DLD1 (cell line): ENCODE measurements at regions not wholly inside any gene's neighbourhood (a gene's known extent, or its start where the extent isn't known, plus 50 kb on each side); places are given as distances from the start of the nearest gene placed in this dataset.
"Not testable (repeated sequence)": the region's sequence is repeated elsewhere in the genome, so short reads cannot be mapped to it uniquely, and the experiment has no call there.

Experiments
- in situ Hi-C: cut with HindIII; loops from 2 replicates; pipeline ENCODE4 v1.10.0; 2017; ENCODE audit warnings: low sequenced_read_pairs

- in situ Hi-C loops: no loop called here
Observed at GRCh38 chr14:86780876-86781510, 1212.0 kb downstream of the GALC start.

GRCh38 chr14:86780461-86780860 lies 1212.5 kb downstream of the GALC start:
- in situ Hi-C loops: no loop called here

- in situ Hi-C loops: no loop called here
Observed at GRCh38 chr14:86779416-86779815, 1213.6 kb downstream of the GALC start.

- in situ Hi-C loops: no loop called here
Observed at GRCh38 chr14:86777963-86778602, 1214.9 kb downstream of the GALC start.

- in situ Hi-C loops: not testable (repeated sequence)
Observed at GRCh38 chr14:86775896-86776295, 1217.1 kb downstream of the GALC start.

- in situ Hi-C loops: no loop called here
Observed at GRCh38 chr14:86774916-86775315, 1218.1 kb downstream of the GALC start.

- in situ Hi-C loops: no loop called here
Observed at GRCh38 chr14:86772075-86772474, 1220.9 kb downstream of the GALC start.

GRCh38 chr14:86770186-86770585 lies 1222.8 kb downstream of the GALC start:
- in situ Hi-C loops: no loop called here

- in situ Hi-C loops: no loop called here
Observed at GRCh38 chr14:86766469-86766868, 1226.5 kb downstream of the GALC start.

GRCh38 chr14:86761611-86762010 lies 1231.4 kb downstream of the GALC start:
- in situ Hi-C loops: no loop called here

GRCh38 chr14:86756521-86757190 lies 1226.7 kb downstream of the FLRT2 start:
- in situ Hi-C loops: no loop called here

- in situ Hi-C loops: not testable (repeated sequence)
Observed at GRCh38 chr14:86750488-86750887, 1220.5 kb downstream of the FLRT2 start.

GRCh38 chr14:86739761-86740160 lies 1209.8 kb downstream of the FLRT2 start:
- in situ Hi-C loops: no loop called here

GRCh38 chr14:86731427-86731826 lies 1201.5 kb downstream of the FLRT2 start:
- in situ Hi-C loops: not testable (repeated sequence)

- in situ Hi-C loops: no loop called here
Observed at GRCh38 chr14:86723254-86723624, 1193.3 kb downstream of the FLRT2 start.

GRCh38 chr14:86722612-86723253 lies 1192.8 kb downstream of the FLRT2 start:
- in situ Hi-C loops: no loop called here

GRCh38 chr14:86714575-86714974 lies 1184.6 kb downstream of the FLRT2 start:
- in situ Hi-C loops: no loop called here

- in situ Hi-C loops: no loop called here
Observed at GRCh38 chr14:86714153-86714552, 1184.2 kb downstream of the FLRT2 start.

- in situ Hi-C loops: no loop called here
Observed at GRCh38 chr14:86712727-86713126, 1182.8 kb downstream of the FLRT2 start.

- in situ Hi-C loops: no loop called here
Observed at GRCh38 chr14:86712176-86712575, 1182.2 kb downstream of the FLRT2 start.

GRCh38 chr14:86708846-86709339 lies 1178.9 kb downstream of the FLRT2 start:
- in situ Hi-C loops: no loop called here

- in situ Hi-C loops: no loop called here
Observed at GRCh38 chr14:86707071-86707470, 1177.1 kb downstream of the FLRT2 start.
